Liver (tissue), 8 donors: ENCODE measurements at regions not wholly inside any gene's neighbourhood (a gene's known extent, or its start where the extent isn't known, plus 50 kb on each side); places are given as distances from the start of the nearest gene placed in this dataset.

Experiments used
- DNase-seq: peaks from one replicate; pipeline ENCODE4 v3.0.0-alpha.2; 2017; ENCODE audit warnings: low spot score
- H3K27ac ChIP-seq, 2 donors: one replicate each; pipeline ENCODE4 v1.7.0; 2013; ENCODE audit warnings: inconsistent platforms in 2 of 2, low read length in 2 of 2, control low read depth in 1 of 2, low read depth in 1 of 2, mild to moderate bottlenecking in 1 of 2
- H3K27me3 ChIP-seq, 4 donors: one replicate each; pipeline versions ENCODE4 v1.6.1 to v1.7.0; 2013; ENCODE audit warnings: low read length in 3 of 4, inconsistent platforms in 1 of 4, mild to moderate bottlenecking in 1 of 4, moderate library complexity in 1 of 4; ENCODE audit not compliant: control insufficient read depth in 4 of 4, insufficient read depth in 4 of 4
- H3K36me3 ChIP-seq, 4 donors: one replicate each; pipeline versions ENCODE4 v1.6.1 to v1.7.0; 2013; ENCODE audit warnings: low read length in 3 of 4, mild to moderate bottlenecking in 3 of 4, low read depth in 1 of 4, moderate library complexity in 1 of 4; ENCODE audit not compliant: control insufficient read depth in 4 of 4, insufficient read depth in 3 of 4
- H3K4me1 ChIP-seq, 4 donors: one replicate each; pipeline versions ENCODE4 v1.6.1 to v1.7.0; 2013; ENCODE audit warnings: low read length in 3 of 4, mild to moderate bottlenecking in 3 of 4, moderate library complexity in 1 of 4; ENCODE audit not compliant: control insufficient read depth in 4 of 4, insufficient read depth in 4 of 4
- H3K4me3 ChIP-seq, 3 donors: one replicate each; pipeline versions ENCODE4 v1.6.1 to v1.7.0; 2013; ENCODE audit warnings: low read length in 3 of 3, control low read depth in 1 of 3, low read depth in 1 of 3, mild to moderate bottlenecking in 1 of 3
- H3K9ac ChIP-seq, 2 donors: one replicate each; pipeline ENCODE4 v1.7.0; 2013; ENCODE audit warnings: low read length in 2 of 2, mild to moderate bottlenecking in 2 of 2, moderate library complexity in 2 of 2, control low read depth in 1 of 2, low read depth in 1 of 2
- H3K9me3 ChIP-seq, 4 donors: one replicate each; pipeline versions ENCODE4 v1.6.1 to v1.7.0; 2013; ENCODE audit warnings: low read length in 3 of 4; ENCODE audit not compliant: control insufficient read depth in 4 of 4
- ATF3 ChIP-seq: IDR thresholded peaks from 2 replicates; pipeline ENCODE4 v1.6.1; 2016; ENCODE audit warnings: antibody characterized with exemption
- CTCF ChIP-seq: fragments of 150-350 bp; IDR thresholded peaks from 2 replicates; pipeline ENCODE4 v1.5.1; 2017; ENCODE audit warnings: improper control_type of control experiment, low read depth, low read length; ENCODE audit not compliant: missing input control
- EGR1 ChIP-seq, 2 donors: IDR thresholded peaks; 2 replicates each; pipeline ENCODE4 v1.6.1; 2016 to 2018; ENCODE audit warnings: antibody characterized with exemption in 2 of 2, low read depth in 2 of 2
- FOXA1 ChIP-seq: IDR thresholded peaks from 2 replicates; pipeline ENCODE4 v1.6.1; 2016; ENCODE audit warnings: antibody characterized with exemption
- FOXA2 ChIP-seq: IDR thresholded peaks from 2 replicates; pipeline ENCODE4 v1.6.1; 2016; ENCODE audit warnings: antibody characterized with exemption
- HNF4A ChIP-seq, 2 donors: conservative IDR thresholded peaks; 2 replicates each; pipeline ENCODE4 v1.6.1; 2016; ENCODE audit warnings: antibody characterized with exemption in 2 of 2, mild to moderate bottlenecking in 2 of 2
- HNF4G ChIP-seq: IDR thresholded peaks from 2 replicates; pipeline ENCODE4 v1.6.1; 2016; ENCODE audit warnings: antibody characterized with exemption
- JUND ChIP-seq, 2 donors: IDR thresholded peaks; 2 replicates each; pipeline ENCODE4 v1.6.1; 2016; ENCODE audit warnings: antibody characterized with exemption in 2 of 2
- MAX ChIP-seq: IDR thresholded peaks from 2 replicates; pipeline ENCODE4 v1.6.1; 2016; ENCODE audit warnings: antibody characterized with exemption
- NR2F2 ChIP-seq: IDR thresholded peaks from 2 replicates; pipeline ENCODE4 v1.6.1; 2016; ENCODE audit warnings: antibody characterized with exemption
- RAD21 ChIP-seq, 2 donors: IDR thresholded peaks; 2 replicates each; pipeline ENCODE4 v1.6.1; 2016; ENCODE audit warnings: antibody characterized with exemption in 2 of 2, mild to moderate bottlenecking in 2 of 2
- REST ChIP-seq: IDR thresholded peaks from 2 replicates; pipeline ENCODE4 v1.6.1; 2016; ENCODE audit warnings: antibody characterized with exemption, mild to moderate bottlenecking
- RXRA ChIP-seq, 2 donors: IDR thresholded peaks; 2 replicates each; pipeline ENCODE4 v1.6.1; 2017 to 2018; ENCODE audit warnings: antibody characterized with exemption in 2 of 2, mild to moderate bottlenecking in 1 of 2
- SP1 ChIP-seq: IDR thresholded peaks from 2 replicates; pipeline ENCODE4 v1.6.1; 2018; ENCODE audit warnings: antibody characterized with exemption, mild to moderate bottlenecking
- TAF1 ChIP-seq: conservative IDR thresholded peaks from 2 replicates; pipeline ENCODE4 v1.6.1; 2016; ENCODE audit warnings: antibody characterized with exemption, mild to moderate bottlenecking
- YY1 ChIP-seq: IDR thresholded peaks from 2 replicates; pipeline ENCODE4 v1.6.1; 2016; ENCODE audit warnings: antibody characterized with exemption, mild to moderate bottlenecking
- WGBS: extraction: QIAGEN DNeasy Blood & Tissue Kit; methylation state at CpG from one replicate; pipeline ENCODE4 v1.1.7; 2013; 5-methylcytosine and 5-hydroxymethylcytosine counted together
- donor health status: healthy.
- donor health status: healthy.
- donor health status: healthy.
- donor health status: healthy.
- donor health status: healthy.

- TF ChIP-seq HNF4A (conservative IDR thresholded peaks at IDR 0.05) (no peak), RXRA (IDR thresholded peaks at IDR 0.05) (no peak), CTCF (no peak), RAD21 (IDR thresholded peaks at IDR 0.05) (no peak), YY1 (no peak), JUND (IDR thresholded peaks at IDR 0.05) (no peak), HNF4G (no peak)
Measured at GRCh38 chr13:84677836-84678235, 795.6 kb upstream of the SLITRK1 start (continued).

- Histone ChIP-seq H3K9ac (no peak overlapping the region), H3K4me1 (no peaks in the 10 kb centered on the region), H3K36me3 (no peaks in the 10 kb centered on the region), H3K27ac (no peak overlapping the region), H3K27me3 (no peaks in the 10 kb centered on the region), H3K4me3 (no peak overlapping the region), H3K9me3 (no peaks in the 10 kb centered on the region)
- 77% methylated on average over 3 of the region's 3 CpGs for WGBS
- no peak for DNase-seq
- TF ChIP-seq SP1 (no peak), TAF1 (no peak), CTCF (no peak), JUND (IDR thresholded peaks at IDR 0.05) (no peak), FOXA2 (no peak), ATF3 (no peak), HNF4G (no peak), RAD21 (IDR thresholded peaks at IDR 0.05) (no peak)
Measured at GRCh38 chr13:84672616-84673015, 790.3 kb upstream of the SLITRK1 start.

- Histone ChIP-seq H3K4me1 (no peaks in the 10 kb centered on the region), H3K4me3 (no peak overlapping the region), H3K9ac (no peak overlapping the region), H3K9me3 (no peaks in the 10 kb centered on the region), H3K27me3 (no peaks in the 10 kb centered on the region), H3K36me3 (no peaks in the 10 kb centered on the region), H3K27ac (no peak overlapping the region)
- WGBS: 46% methylated on average over 1 of the region's 1 CpG
- TF ChIP-seq NR2F2 (no peak), FOXA1 (no peak), JUND (IDR thresholded peaks at IDR 0.05) (no peak), MAX (no peak), TAF1 (no peak), ATF3 (no peak), REST (peak; percentile 60), EGR1 (IDR thresholded peaks at IDR 0.05; ENCODE audit: low read depth in 2 of 2) (no peak), RAD21 (IDR thresholded peaks at IDR 0.05) (no peak)
- DNase-seq: no peak
Measured at GRCh38 chr13:84670245-84670644, 788.0 kb upstream of the SLITRK1 start.
